ENCODE measurements at regions not wholly inside any gene's neighbourhood (a gene's known extent, or its start where the extent isn't known, plus 50 kb on each side); places are given as distances from the start of the nearest gene placed in this dataset.
"Not testable (repeated sequence)": the region's sequence is repeated elsewhere in the genome, so short reads cannot be mapped to it uniquely, and the experiment has no call there.

- 88 to 100% methylated on average over 2 to 5 of the region's 5 CpGs for WGBS, 2 experiments (ENCODE audit: insufficient coverage in 1 of 2, insufficient read length in 1 of 2)
- Mint-ChIP-seq H3K4me1 (no peaks in the 10 kb centered on the region), H3K4me3 (no peak overlapping the region), H3K27ac (no peak overlapping the region), H3K36me3 (ENCODE audit: low read depth) (no peaks in the 10 kb centered on the region), H3K9me3 (no peaks in the 10 kb centered on the region), H3K27me3 (ENCODE audit: insufficient read depth) (no peaks in the 10 kb centered on the region)
- no peak overlapping the region for H3K9ac ChIP-seq (ENCODE audit: extremely low read depth, low read length, poor library complexity, severe bottlenecking)
- H3K27me3 ChIP-seq (ENCODE audit: control insufficient read depth, insufficient read depth, low read length, poor library complexity, severe bottlenecking): no peaks in the 10 kb centered on the region
- H3K9me3 ChIP-seq (ENCODE audit: control insufficient read depth, low read length): no peaks in the 10 kb centered on the region
- no peak for DNase-seq
- H3K4me3 ChIP-seq (ENCODE audit: low read length): no peak overlapping the region
- H3K36me3 ChIP-seq (ENCODE audit: control insufficient read depth, insufficient read depth, low read length): no peaks in the 10 kb centered on the region
- TF ChIP-seq, protein P1, sequence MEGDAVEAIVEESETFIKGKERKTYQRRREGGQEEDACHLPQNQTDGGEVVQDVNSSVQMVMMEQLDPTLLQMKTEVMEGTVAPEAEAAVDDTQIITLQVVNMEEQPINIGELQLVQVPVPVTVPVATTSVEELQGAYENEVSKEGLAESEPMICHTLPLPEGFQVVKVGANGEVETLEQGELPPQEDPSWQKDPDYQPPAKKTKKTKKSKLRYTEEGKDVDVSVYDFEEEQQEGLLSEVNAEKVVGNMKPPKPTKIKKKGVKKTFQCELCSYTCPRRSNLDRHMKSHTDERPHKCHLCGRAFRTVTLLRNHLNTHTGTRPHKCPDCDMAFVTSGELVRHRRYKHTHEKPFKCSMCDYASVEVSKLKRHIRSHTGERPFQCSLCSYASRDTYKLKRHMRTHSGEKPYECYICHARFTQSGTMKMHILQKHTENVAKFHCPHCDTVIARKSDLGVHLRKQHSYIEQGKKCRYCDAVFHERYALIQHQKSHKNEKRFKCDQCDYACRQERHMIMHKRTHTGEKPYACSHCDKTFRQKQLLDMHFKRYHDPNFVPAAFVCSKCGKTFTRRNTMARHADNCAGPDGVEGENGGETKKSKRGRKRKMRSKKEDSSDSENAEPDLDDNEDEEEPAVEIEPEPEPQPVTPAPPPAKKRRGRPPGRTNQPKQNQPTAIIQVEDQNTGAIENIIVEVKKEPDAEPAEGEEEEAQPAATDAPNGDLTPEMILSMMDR (conservative IDR thresholded peaks at IDR 0.05): no peak
- H3K27ac ChIP-seq (ENCODE audit: low read depth, low read length): no peak overlapping the region
- H3K4me1 ChIP-seq (ENCODE audit: control insufficient read depth, insufficient read depth, low read length): no peaks in the 10 kb centered on the region
These were observed 2112.2 kb upstream of the RAG2 start for GRCh38 chr11:38710262-38710661.

GRCh38 chr11:38700111-38700510, 2102.1 kb upstream of the RAG2 start:
- Mint-ChIP-seq H3K36me3 (ENCODE audit: low read depth) (no peaks in the 10 kb centered on the region), H3K4me3 (no peak overlapping the region), H3K9me3 (no peaks in the 10 kb centered on the region), H3K4me1 (no peaks in the 10 kb centered on the region), H3K27ac (no peak overlapping the region), H3K27me3 (ENCODE audit: insufficient read depth) (no peaks in the 10 kb centered on the region)
- Histone ChIP-seq H3K27ac (ENCODE audit: low read depth, low read length) (no peak overlapping the region), H3K4me1 (ENCODE audit: control insufficient read depth, insufficient read depth, low read length) (no peaks in the 10 kb centered on the region), H3K36me3 (ENCODE audit: control insufficient read depth, insufficient read depth, low read length) (no peaks in the 10 kb centered on the region), H3K4me3 (ENCODE audit: low read length) (no peak overlapping the region), H3K27me3 (ENCODE audit: control insufficient read depth, insufficient read depth, low read length, poor library complexity, severe bottlenecking) (no peaks in the 10 kb centered on the region), H3K9me3 (ENCODE audit: control insufficient read depth, low read length) (no peaks in the 10 kb centered on the region), H3K9ac (ENCODE audit: extremely low read depth, low read length, poor library complexity, severe bottlenecking) (no peak overlapping the region)
- whole genome bisulfite sequencing, 2 experiments (ENCODE audit: insufficient coverage in 1 of 2, insufficient read length in 1 of 2): 80 to 93% methylated on average over 1 to 2 of the region's 2 CpGs
- TF ChIP-seq, protein P1 (conservative IDR thresholded peaks at IDR 0.05): no peak
- no peak for DNase-seq

DNA sequence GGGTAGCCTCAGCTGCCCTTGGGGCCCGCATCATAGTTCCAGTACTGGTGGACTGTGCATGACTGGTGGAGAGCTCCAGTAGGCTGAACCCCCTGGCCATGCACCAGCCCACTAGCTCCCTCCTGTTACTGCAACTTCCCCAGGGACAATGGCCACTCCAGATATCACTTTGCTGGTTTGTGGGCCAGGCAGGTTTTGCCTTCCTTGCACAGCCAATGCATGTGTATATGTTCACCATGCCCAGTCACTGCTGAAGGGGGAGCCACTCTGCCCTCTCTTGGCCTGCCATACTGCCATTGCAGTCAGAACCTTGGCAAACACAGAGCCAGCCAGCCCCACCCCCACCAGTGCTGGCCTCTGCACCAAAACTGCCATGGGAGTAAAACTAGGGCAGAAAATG, 2095.3 kb upstream of the RAG2 start:
- H3K9ac ChIP-seq (ENCODE audit: extremely low read depth, low read length, poor library complexity, severe bottlenecking): no peak overlapping the region
- no peaks in the 10 kb centered on the region for H3K27me3 ChIP-seq (ENCODE audit: control insufficient read depth, insufficient read depth, low read length, poor library complexity, severe bottlenecking)
- H3K27ac ChIP-seq (ENCODE audit: low read depth, low read length): no peak overlapping the region
- DNase-seq: no peak
- no peak overlapping the region for H3K4me3 Mint-ChIP-seq
- H3K27me3 Mint-ChIP-seq (ENCODE audit: insufficient read depth): no peaks in the 10 kb centered on the region
- 90% methylated on average over 1 of the region's 1 CpG; no CpG with 5 or more reads in 1 of the 2 experiments for whole genome bisulfite sequencing, 2 experiments (ENCODE audit: insufficient coverage in 1 of 2, insufficient read length in 1 of 2)
- TF ChIP-seq, protein P1 (conservative IDR thresholded peaks at IDR 0.05): no peak
- no peak overlapping the region for H3K4me3 ChIP-seq (ENCODE audit: low read length)
- H3K9me3 Mint-ChIP-seq: no peaks in the 10 kb centered on the region
- no peaks in the 10 kb centered on the region for H3K36me3 Mint-ChIP-seq (ENCODE audit: low read depth)
- no peak overlapping the region for H3K27ac Mint-ChIP-seq
- H3K36me3 ChIP-seq (ENCODE audit: control insufficient read depth, insufficient read depth, low read length): no peaks in the 10 kb centered on the region
- H3K9me3 ChIP-seq (ENCODE audit: control insufficient read depth, low read length): no peaks in the 10 kb centered on the region
- H3K4me1 Mint-ChIP-seq: no peaks in the 10 kb centered on the region
- H3K4me1 ChIP-seq (ENCODE audit: control insufficient read depth, insufficient read depth, low read length): no peaks in the 10 kb centered on the region

DNA sequence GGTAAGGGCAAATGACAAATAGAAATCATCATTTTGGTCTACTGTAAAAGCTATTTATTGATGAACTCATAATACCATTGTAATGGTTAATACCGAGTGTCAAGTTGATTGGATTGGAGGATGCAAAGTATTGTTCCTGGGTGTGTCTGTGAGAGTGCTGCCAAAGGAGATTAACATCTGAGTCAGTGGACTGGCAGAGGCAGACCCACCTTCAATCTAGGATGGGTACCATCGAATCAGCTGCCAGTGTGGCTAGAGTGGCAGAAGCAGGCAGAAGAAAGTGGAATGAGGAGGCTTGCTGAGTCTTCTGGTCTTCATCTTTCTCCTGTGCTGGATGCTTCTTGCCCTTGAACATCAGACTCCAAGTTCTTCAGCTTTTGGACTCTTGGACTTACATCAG, 2092.2 kb upstream of the RAG2 start:
- H3K27ac Mint-ChIP-seq; H3K4me1 ChIP-seq (ENCODE audit: control insufficient read depth, insufficient read depth, low read length); H3K9me3 Mint-ChIP-seq; H3K4me3 Mint-ChIP-seq; H3K36me3 Mint-ChIP-seq (ENCODE audit: low read depth); H3K4me3 ChIP-seq (ENCODE audit: low read length); H3K27ac ChIP-seq (ENCODE audit: low read depth, low read length); H3K9ac ChIP-seq (ENCODE audit: extremely low read depth, low read length, poor library complexity, severe bottlenecking); H3K27me3 ChIP-seq (ENCODE audit: control insufficient read depth, insufficient read depth, low read length, poor library complexity, severe bottlenecking); H3K36me3 ChIP-seq (ENCODE audit: control insufficient read depth, insufficient read depth, low read length); H3K27me3 Mint-ChIP-seq (ENCODE audit: insufficient read depth); H3K9me3 ChIP-seq (ENCODE audit: control insufficient read depth, low read length); H3K4me1 Mint-ChIP-seq; DNase-seq: not testable (repeated sequence)
- 94 to 100% methylated on average over 1 to 2 of the region's 2 CpGs for WGBS, 2 experiments (ENCODE audit: insufficient coverage in 1 of 2, insufficient read length in 1 of 2)
